CD4-positive, alpha-beta T cell treated with Interleukin-10 for 1 hour (primary cell): ENCODE measurements at regions not wholly inside any gene's neighbourhood (a gene's known extent, or its start where the extent isn't known, plus 50 kb on each side); places are given as distances from the start of the nearest gene placed in this dataset.
"Not testable (repeated sequence)": the region's sequence is repeated elsewhere in the genome, so short reads cannot be mapped to it uniquely, and the experiment has no call there.

Experiments
- DNase-seq: peaks from one replicate; pipeline ENCODE4 v3.0.0-alpha.2; 2020

DNA sequence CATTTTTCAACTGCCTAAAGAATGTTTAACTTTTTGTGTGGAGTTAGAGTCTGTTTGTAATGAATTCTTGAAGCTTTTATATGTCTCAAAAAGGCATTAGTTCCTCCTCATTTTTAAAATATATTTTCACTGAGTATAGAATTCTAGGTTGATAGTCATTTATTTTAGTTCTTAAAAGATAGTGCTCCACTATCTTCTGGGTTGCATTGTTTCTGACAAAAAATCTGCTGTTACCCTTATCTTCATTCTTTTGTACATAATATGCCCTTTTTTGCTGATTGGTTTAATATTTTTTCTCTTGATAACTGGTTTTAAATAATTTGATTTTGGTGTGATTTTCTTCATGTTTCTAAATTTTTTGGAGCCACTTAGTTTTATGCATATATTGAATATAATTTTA lies 754.7 kb upstream of the GYPC start:
- DNase-seq = no peak

GRCh38 chr2:125925891-125926546 lies 729.9 kb upstream of the GYPC start:
- no peak for DNase-seq

- no peak for DNase-seq
These were observed 720.4 kb upstream of the GYPC start for GRCh38 chr2:125935559-125935958.

- DNase-seq = no peak
These were observed 713.2 kb upstream of the GYPC start for GRCh38 chr2:125942585-125943424.

DNA sequence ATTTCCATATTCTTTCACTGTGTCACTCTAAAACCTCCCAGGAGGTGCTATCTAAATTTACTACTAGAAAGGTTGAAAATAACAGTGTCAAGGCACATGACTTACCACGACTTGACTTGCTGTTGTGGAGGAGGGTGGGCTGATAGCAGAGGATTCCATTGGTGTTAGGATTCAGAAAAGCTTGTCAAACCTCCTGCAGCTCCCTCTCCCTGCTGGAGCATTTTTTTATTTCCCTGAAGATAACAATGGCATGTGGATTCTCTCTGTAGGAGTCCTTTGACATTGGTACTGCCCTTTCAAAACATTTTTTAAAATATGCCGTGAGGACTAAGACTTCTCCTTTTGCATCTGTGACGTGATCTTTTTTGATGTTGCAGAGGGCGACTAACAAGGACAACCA lies 696.9 kb upstream of the GYPC start:
- no peak for DNase-seq

DNA sequence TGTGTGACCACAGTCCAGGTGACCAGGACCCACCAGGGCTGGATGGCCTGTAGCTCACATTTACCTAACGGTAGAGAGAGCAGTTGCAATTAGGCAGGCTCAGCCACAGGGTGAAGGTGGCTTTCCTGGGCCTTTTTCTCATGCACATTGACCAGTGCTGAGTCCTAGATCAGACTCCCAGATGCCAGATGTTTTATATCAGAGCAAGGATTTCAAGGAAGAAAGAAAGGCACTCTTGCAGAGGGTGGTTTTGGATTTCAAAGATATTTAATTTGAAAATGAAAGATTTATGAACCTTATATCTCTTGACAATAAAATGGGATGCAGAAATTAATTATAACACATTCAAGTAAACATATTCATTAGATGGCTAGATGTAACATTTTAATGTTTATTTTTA lies 694.2 kb upstream of the GYPC start:
- no peak for DNase-seq

GRCh38 chr2:125979886-125980285 lies 676.1 kb upstream of the GYPC start:
- DNase-seq = no peak

DNA sequence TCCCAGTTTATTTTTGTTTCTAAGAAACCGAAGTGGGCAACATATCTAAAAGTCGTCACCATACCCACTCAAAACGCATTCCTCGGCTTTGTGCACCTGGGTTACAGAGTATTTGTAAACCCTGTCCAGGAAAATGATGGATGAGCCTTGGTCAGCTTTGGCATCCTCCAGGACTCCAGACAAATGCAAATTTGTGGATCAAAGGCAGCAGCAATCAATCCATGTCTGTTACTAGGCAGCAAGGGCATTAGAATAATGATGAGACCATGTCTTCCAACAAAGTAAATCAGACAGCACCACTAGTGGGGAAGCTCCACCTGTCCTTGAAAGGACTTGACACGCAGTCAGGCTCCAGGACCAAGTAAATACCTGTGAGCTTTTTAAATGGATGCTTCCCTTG lies 672.6 kb upstream of the GYPC start:
- no peak for DNase-seq

DNA sequence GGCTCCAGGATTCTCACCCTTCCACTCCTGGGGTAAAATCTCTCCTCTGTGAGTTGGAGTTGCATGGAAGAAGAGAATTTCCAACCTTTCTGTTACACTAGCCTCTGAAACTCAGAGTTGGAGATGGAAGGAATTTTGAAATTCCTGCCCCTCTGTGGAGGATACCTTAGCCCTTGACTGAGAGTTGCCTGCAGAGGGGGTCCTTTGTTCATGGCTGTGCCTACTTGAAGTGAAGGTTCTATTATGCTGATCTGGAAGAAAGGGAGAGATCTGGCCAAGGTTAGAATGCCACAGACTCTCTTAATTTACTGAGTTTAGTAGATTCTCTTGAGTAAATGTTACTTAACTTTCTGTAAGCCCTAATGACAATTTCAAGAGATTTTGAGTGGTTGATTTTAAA lies 626.6 kb upstream of the GYPC start:
- no peak for DNase-seq

DNA sequence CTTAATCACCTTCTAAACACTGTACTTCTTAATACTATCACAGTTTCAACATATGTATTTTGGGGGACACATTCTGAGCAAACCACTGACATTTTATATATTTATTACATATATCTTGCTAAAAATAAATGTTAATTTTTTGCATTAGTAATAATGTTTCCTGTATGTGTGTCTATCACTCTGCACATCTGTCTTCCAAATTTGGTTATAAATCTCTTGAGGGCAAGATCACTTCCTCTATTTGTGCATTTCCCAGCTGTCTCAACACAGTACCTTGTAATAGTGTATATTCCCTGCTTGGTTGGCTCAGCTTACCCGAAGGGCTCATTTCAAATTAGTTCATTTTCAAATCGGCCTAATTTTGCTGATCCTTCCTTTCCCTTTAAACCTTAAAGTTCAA lies 617.1 kb upstream of the GYPC start:
- no peak for DNase-seq

GRCh38 chr2:126041391-126042047 lies 614.4 kb upstream of the GYPC start:
- DNase-seq = no peak

DNA sequence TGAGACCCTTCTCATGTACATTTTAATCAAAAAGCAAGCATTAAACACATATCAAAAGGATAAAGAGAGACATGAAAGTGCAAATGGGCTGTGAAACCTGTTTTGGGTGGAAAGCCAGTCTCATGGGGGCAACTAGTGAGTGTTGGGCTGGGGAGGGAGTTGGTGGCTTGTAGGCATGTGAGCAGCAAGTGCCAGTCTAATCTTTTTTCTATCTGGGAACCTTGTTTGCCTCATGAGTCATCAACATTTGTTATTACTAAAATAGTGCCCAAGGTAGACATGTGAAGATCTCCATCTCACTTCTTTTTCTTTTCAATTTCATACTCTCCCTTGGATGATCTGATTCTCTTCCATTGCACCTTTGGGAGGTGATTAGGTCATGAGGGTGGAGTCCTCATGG lies 613.9 kb upstream of the GYPC start:
- no peak for DNase-seq

GRCh38 chr2:126048719-126049118 lies 607.2 kb upstream of the GYPC start:
- DNase-seq = no peak

DNA sequence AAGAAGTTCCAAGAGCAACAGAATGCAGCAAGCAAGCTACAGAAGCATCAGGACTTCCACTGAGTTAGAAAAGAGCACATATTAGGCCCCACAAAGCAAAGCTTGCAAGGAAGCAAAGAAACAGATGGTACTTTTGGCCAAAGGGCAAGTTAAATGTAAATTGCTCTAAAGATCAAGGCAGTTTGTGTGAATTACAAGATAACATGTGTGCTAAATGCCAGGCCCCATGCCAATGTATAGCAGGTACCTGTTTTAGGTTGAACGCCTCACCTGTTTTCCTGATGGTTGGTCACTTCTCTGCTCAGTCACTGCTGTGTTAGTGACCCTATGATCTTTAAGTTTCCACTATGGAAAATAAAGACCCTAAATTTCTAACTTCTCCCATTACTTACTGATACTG lies 606.5 kb upstream of the GYPC start:
- DNase-seq = no peak

- no peak for DNase-seq
These were observed 604.8 kb upstream of the GYPC start for GRCh38 chr2:126050991-126051736.

GRCh38 chr2:126051737-126052240 lies 604.2 kb upstream of the GYPC start:
- DNase-seq = not testable (repeated sequence)

DNA sequence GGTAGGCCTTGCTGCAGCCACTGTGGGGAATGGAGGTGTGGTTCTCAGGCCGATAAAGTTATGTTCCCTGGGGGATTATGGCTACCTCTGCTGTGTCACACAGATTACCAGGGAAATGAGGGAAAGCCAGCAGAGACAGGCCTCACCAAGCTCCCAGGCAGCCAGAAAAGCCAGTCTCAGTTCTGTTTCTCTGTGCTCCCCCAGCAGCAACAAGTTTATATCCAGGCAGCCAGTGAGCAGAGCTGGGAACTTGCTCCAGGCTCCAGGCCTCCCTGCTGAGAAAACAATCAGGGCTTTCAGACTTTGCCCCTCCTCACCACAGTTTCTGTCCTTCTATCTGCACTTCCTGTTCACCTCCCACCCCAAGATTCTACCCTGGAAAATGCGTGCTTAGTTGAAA lies 596.6 kb upstream of the GYPC start:
- no peak for DNase-seq

- no peak for DNase-seq
These were observed 570.8 kb upstream of the GYPC start for GRCh38 chr2:126085011-126085795.

DNA sequence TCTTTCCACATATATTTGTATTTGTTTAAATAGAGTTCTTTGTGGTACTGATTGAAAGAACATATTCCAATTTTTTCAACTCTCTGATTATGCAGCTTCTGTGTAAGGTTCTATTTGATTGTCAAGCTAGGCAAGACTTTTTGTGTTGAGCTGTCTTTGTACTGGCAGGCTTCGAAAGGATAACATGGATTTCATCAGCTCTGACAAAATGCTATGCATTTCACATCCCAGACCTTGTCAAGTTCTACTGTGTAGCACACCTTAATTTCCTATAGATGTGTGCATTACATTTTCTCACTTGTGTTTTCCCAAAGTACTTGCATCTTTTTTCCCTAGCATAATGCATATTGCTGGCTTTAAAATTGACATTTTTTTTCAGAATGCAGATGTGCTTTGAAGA lies 555.0 kb upstream of the GYPC start:
- DNase-seq = no peak

GRCh38 chr2:126106006-126106405 lies 550.0 kb upstream of the GYPC start:
- no peak for DNase-seq

DNA sequence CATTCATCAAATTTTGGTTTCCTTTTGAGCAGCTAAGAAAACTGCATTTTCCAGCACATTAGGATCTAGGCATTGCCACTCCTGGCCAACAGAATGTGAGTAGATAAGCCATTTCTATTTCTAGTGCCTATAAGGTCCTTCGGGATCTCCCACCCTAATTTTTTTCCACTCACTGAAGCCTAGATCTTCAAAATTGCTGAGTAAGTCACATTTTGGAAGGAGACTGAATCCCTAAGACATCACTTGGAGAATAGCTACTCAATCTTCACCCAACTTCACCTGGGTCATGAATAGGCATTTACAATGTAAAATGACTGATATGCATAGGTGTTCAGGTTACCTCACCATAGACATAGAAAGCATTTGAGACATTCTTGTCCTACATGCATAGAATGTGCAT lies 548.1 kb upstream of the GYPC start:
- DNase-seq = no peak

DNA sequence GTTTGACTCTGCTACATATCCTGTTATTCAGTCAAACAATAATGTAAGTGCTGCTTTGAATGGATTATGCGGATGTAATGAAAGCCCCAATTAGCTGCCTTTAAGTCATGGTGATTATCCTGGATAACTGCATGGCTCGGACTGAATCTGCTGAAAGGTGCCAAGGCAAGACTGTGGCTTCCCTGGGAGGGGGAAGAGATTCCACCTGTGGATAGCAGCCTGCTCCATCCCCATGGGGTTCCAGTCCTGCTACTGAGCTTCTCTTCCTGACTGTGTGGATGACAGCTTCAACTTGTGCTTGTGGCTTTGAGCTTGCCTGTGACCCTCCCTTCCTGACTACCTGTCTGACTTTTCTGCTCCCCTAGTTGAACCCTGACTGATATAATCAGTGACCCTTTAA lies 540.0 kb upstream of the GYPC start:
- no peak for DNase-seq
